SIG-M5 (cell line): ENCODE measurements at regions not wholly inside any gene's neighbourhood (a gene's known extent, or its start where the extent isn't known, plus 50 kb on each side); places are given as distances from the start of the nearest gene placed in this dataset.

ENCODE experiments used
- DNase-seq: peaks from one replicate; lab custom pipeline; 2025; lab: John Stamatoyannopoulos, UW

- no peak for DNase-seq
Observed at GRCh38 chr14:27945512-27945911, 821.1 kb upstream of the FOXG1 start.

GRCh38 chr14:27958757-27959156 is 807.8 kb upstream of the FOXG1 start:
- no peak for DNase-seq

- no peak for DNase-seq
Observed at GRCh38 chr14:27995691-27996090, 770.9 kb upstream of the FOXG1 start.

GRCh38 chr14:28001002-28001401 is 765.6 kb upstream of the FOXG1 start:
- DNase-seq, result no peak

GRCh38 chr14:28012629-28013415 is 753.8 kb upstream of the FOXG1 start:
- DNase-seq, result no peak

GRCh38 chr14:28020112-28020511 is 746.5 kb upstream of the FOXG1 start:
- no peak for DNase-seq

GRCh38 chr14:28023853-28024252 is 742.7 kb upstream of the FOXG1 start:
- DNase-seq, result no peak

GRCh38 chr14:28052251-28052650 is 714.3 kb upstream of the FOXG1 start:
- no peak for DNase-seq

- no peak for DNase-seq
Observed at GRCh38 chr14:28055008-28055407, 711.6 kb upstream of the FOXG1 start.

GRCh38 chr14:28057359-28058296 is 709.0 kb upstream of the FOXG1 start:
- no peak for DNase-seq

GRCh38 chr14:28059254-28059653 is 707.3 kb upstream of the FOXG1 start:
- DNase-seq, result no peak

- DNase-seq, result no peak
Observed at GRCh38 chr14:28061006-28061405, 705.6 kb upstream of the FOXG1 start.

- DNase-seq, result no peak
Observed at GRCh38 chr14:28077021-28077420, 689.6 kb upstream of the FOXG1 start.

GRCh38 chr14:28083389-28083788 is 683.2 kb upstream of the FOXG1 start:
- DNase-seq, result no peak

- no peak for DNase-seq
Observed at GRCh38 chr14:28088125-28088524, 678.5 kb upstream of the FOXG1 start.

- DNase-seq, result no peak
Observed at GRCh38 chr14:28097585-28097984, 669.0 kb upstream of the FOXG1 start.

GRCh38 chr14:28098856-28099255 is 667.7 kb upstream of the FOXG1 start:
- DNase-seq, result no peak

- DNase-seq, result no peak
Observed at GRCh38 chr14:28102001-28102400, 664.6 kb upstream of the FOXG1 start.

- DNase-seq, result no peak
Observed at GRCh38 chr14:28102814-28103213, 663.8 kb upstream of the FOXG1 start.

- DNase-seq, result no peak
Observed at GRCh38 chr14:28113311-28113710, 653.3 kb upstream of the FOXG1 start.

GRCh38 chr14:28116716-28117115 is 649.9 kb upstream of the FOXG1 start:
- DNase-seq, result no peak

- DNase-seq, result no peak
Observed at GRCh38 chr14:28119849-28120248, 646.7 kb upstream of the FOXG1 start.

GRCh38 chr14:28120391-28120790 is 646.2 kb upstream of the FOXG1 start:
- DNase-seq, result no peak
